DND-41 (cell line): ENCODE measurements at regions not wholly inside any gene's neighbourhood (a gene's known extent, or its start where the extent isn't known, plus 50 kb on each side); places are given as distances from the start of the nearest gene placed in this dataset.

Source experiments
- EZH2 ChIP-seq: IDR thresholded peaks from 3 replicates; pipeline ENCODE4 v1.6.1; 2012; ENCODE audit warnings: borderline replicate concordance, low read depth, mild to moderate bottlenecking, moderate library complexity, low read length, inconsistent platforms; ENCODE audit not compliant: severe bottlenecking
- TF ChIP-seq, protein P1 (sequence below): IDR thresholded peaks from 2 replicates; pipeline ENCODE4 v1.5.1; 2012; ENCODE audit warnings: borderline replicate concordance, low read length, moderate library complexity, mild to moderate bottlenecking; ENCODE audit not compliant: poor library complexity, severe bottlenecking; ENCODE audit errors: extremely low read depth

DNA sequence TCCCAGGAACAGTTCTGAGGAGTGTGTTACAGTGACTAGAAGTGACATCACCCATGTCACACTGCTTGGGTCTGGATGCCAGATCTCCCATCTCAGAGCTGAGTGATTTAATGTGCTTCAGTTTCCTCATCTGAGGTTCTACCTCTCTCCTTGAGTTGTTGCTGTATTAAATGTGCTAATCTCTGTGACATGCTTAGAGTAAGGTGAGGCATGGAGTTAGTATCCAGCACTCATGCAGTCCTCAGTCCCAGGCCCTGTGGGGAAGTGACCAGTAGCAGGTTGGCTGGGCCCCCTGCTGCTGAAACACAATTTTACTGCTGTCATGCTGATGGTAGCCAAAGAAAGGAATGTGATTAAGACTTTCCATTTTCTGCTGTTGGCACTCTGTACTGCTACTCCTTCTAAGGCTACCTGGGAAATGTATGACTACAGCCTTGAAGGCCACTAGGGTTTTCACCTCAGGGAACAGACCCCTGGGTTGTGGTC, 639.6 kb downstream of the MID1IP1 start:
- TF ChIP-seq, protein P1, sequence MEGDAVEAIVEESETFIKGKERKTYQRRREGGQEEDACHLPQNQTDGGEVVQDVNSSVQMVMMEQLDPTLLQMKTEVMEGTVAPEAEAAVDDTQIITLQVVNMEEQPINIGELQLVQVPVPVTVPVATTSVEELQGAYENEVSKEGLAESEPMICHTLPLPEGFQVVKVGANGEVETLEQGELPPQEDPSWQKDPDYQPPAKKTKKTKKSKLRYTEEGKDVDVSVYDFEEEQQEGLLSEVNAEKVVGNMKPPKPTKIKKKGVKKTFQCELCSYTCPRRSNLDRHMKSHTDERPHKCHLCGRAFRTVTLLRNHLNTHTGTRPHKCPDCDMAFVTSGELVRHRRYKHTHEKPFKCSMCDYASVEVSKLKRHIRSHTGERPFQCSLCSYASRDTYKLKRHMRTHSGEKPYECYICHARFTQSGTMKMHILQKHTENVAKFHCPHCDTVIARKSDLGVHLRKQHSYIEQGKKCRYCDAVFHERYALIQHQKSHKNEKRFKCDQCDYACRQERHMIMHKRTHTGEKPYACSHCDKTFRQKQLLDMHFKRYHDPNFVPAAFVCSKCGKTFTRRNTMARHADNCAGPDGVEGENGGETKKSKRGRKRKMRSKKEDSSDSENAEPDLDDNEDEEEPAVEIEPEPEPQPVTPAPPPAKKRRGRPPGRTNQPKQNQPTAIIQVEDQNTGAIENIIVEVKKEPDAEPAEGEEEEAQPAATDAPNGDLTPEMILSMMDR: no peak
- no peak for TF ChIP-seq EZH2
